ENCODE measurements at regions not wholly inside any gene's neighbourhood (a gene's known extent, or its start where the extent isn't known, plus 50 kb on each side); places are given as distances from the start of the nearest gene placed in this dataset.

GRCh38 chr6:19558201-19558600, 279.0 kb upstream of the ID4 start:
- no peak for TF ChIP-seq CTCF (IDR thresholded peaks at IDR 0.05; ENCODE audit: low read depth, low read length)
- TF ChIP-seq POLR2A (IDR thresholded peaks at IDR 0.05; ENCODE audit: extremely low read depth, insufficient read length), result no peak
- TF ChIP-seq MAX (IDR thresholded peaks at IDR 0.05; ENCODE audit: low read depth, low read length), result no peak
